IMR-90 (cell line): ENCODE measurements at regions not wholly inside any gene's neighbourhood (a gene's known extent, or its start where the extent isn't known, plus 50 kb on each side); places are given as distances from the start of the nearest gene placed in this dataset.

Source experiments
- ATAC-seq: fragments of 200-7000 bp; cut with Tn5 transposase; 2 replicates; pipeline ENCODE4 v1.9.1; 2020; ENCODE audit warnings: low read depth, mild to moderate bottlenecking, moderate library complexity
- BruUV-seq: library from RNA; stranded (reverse); fragments of 400-500 nt; replicated peaks from 2 replicates; lab custom pipeline; 2021; lab: Mats Ljungman, UMichigan
- CTCF ChIA-PET: fragments of 300-600 bp; formaldehyde crosslinking; extraction: SDS; loops from one replicate; lab custom pipeline; 2021; ENCODE audit warnings: antibody characterized with exemption; lab: Yijun Ruan, JAX
- POLR2A ChIA-PET: fragments of 300-600 bp; sonication (Branson Sonifier 250); formaldehyde crosslinking; loops from one replicate; lab custom pipeline; 2022; ENCODE audit warnings: antibody characterized with exemption; ENCODE audit not compliant: unreplicated experiment; lab: Charles Lee
- DNase-seq: peaks from one replicate; pipeline ENCODE4 v3.0.0; 2013
- H2AFZ ChIP-seq: replicated peaks from 2 replicates; pipeline ENCODE3; 2013; ENCODE audit warnings: low read length, mild to moderate bottlenecking; ENCODE audit not compliant: poor library complexity
- H2AK5ac ChIP-seq: 2 replicates; pipeline ENCODE4 v1.6.1; 2013; ENCODE audit warnings: low read depth, low read length, inconsistent platforms
- H2AK9ac ChIP-seq: replicated peaks from 2 replicates; pipeline ENCODE3; 2013; ENCODE audit warnings: mild to moderate bottlenecking, low read depth, low read length, moderate library complexity; ENCODE audit not compliant: poor library complexity
- H2BK120ac ChIP-seq: 2 replicates; pipeline ENCODE4 v1.6.1; 2013; ENCODE audit warnings: low read depth, low read length, inconsistent platforms
- H2BK15ac ChIP-seq: 3 replicates; pipeline ENCODE4 v1.6.1; 2013; ENCODE audit warnings: low read depth, low read length, inconsistent platforms
- H2BK20ac ChIP-seq: 2 replicates; pipeline ENCODE4 v1.6.1; 2013; ENCODE audit warnings: low read depth, mild to moderate bottlenecking, inconsistent platforms, low read length, moderate library complexity
- H2BK5ac ChIP-seq: 2 replicates; pipeline ENCODE4 v1.6.1; 2013; ENCODE audit warnings: mild to moderate bottlenecking, low read depth, low read length, inconsistent platforms; ENCODE audit not compliant: poor library complexity, severe bottlenecking
- H3K14ac ChIP-seq: replicated peaks from 2 replicates; pipeline ENCODE4 v1.6.1; 2013; ENCODE audit warnings: low read depth, low read length, inconsistent platforms
- H3K18ac ChIP-seq: 2 replicates; pipeline ENCODE4 v1.6.1; 2013; ENCODE audit warnings: low read depth, low read length, control low read depth
- H3K23ac ChIP-seq: 2 replicates; pipeline ENCODE4 v1.6.1; 2013; ENCODE audit warnings: low read depth, low read length, inconsistent platforms
- H3K27ac ChIP-seq: 2 replicates; pipeline ENCODE4 v1.5.1; 2013; ENCODE audit warnings: mild to moderate bottlenecking, control low read depth, low read length; ENCODE audit not compliant: insufficient read depth
- H3K27me3 ChIP-seq: 2 replicates; pipeline ENCODE4 v1.6.1; 2013; ENCODE audit warnings: low read length; ENCODE audit not compliant: control insufficient read depth, insufficient read depth
- H3K36me3 ChIP-seq: 2 replicates; pipeline ENCODE4 v1.6.1; 2013; ENCODE audit warnings: low read length, mixed read lengths; ENCODE audit not compliant: control insufficient read depth, insufficient read depth
- H3K4ac ChIP-seq: 2 replicates; pipeline ENCODE4 v1.6.1; 2013; ENCODE audit warnings: low read depth, low read length, inconsistent platforms
- H3K4me1 ChIP-seq: 2 replicates; pipeline ENCODE4 v1.6.1; 2013; ENCODE audit warnings: low read length, mixed read lengths; ENCODE audit not compliant: control insufficient read depth, insufficient read depth
- H3K4me2 ChIP-seq: 2 replicates; pipeline ENCODE4 v1.6.1; 2013; ENCODE audit warnings: low read depth, mild to moderate bottlenecking, control low read depth, low read length, moderate library complexity
- H3K4me3 ChIP-seq: 2 replicates; pipeline ENCODE4 v1.5.1; 2013; ENCODE audit warnings: low read depth, mild to moderate bottlenecking, control low read depth, low read length, moderate library complexity; ENCODE audit not compliant: insufficient read depth
- H3K56ac ChIP-seq: 2 replicates; pipeline ENCODE4 v1.6.1; 2013; ENCODE audit warnings: low read length, inconsistent platforms; ENCODE audit not compliant: insufficient read depth; ENCODE audit errors: extremely low read depth
- H3K79me1 ChIP-seq, 2 experiments: 2 replicates each; pipeline ENCODE4 v1.6.1; 2013; ENCODE audit warnings: low read length in 2 of 2, inconsistent platforms in 1 of 2, low read depth in 1 of 2
- H3K9ac ChIP-seq: 2 replicates; pipeline ENCODE4 v1.6.1; 2013; ENCODE audit warnings: low read depth, low read length, control low read depth
- H3K9me1 ChIP-seq: 2 replicates; pipeline ENCODE4 v1.6.1; 2013; ENCODE audit warnings: low read length, inconsistent platforms; ENCODE audit not compliant: insufficient read depth
- H3K9me3 ChIP-seq: 2 replicates; pipeline ENCODE4 v1.6.1; 2013; ENCODE audit warnings: low read length; ENCODE audit not compliant: control insufficient read depth, insufficient read depth
- H4K20me1 ChIP-seq: 2 replicates; pipeline ENCODE4 v1.6.1; 2013; ENCODE audit warnings: low read length, inconsistent platforms; ENCODE audit not compliant: insufficient read depth
- H4K5ac ChIP-seq: 2 replicates; pipeline ENCODE4 v1.6.1; 2013; ENCODE audit warnings: mild to moderate bottlenecking, low read depth, low read length, control low read depth
- H4K8ac ChIP-seq, 2 experiments: 2 replicates each; pipeline ENCODE4 v1.6.1; 2013; ENCODE audit warnings: low read depth in 2 of 2, low read length in 2 of 2, control low read depth in 1 of 2, inconsistent platforms in 1 of 2
- H4K91ac ChIP-seq: 2 replicates; pipeline ENCODE4 v1.6.1; 2013; ENCODE audit warnings: low read depth, low read length, inconsistent platforms; ENCODE audit not compliant: insufficient read depth
- BHLHE40 ChIP-seq: fragments of 150-350 bp; IDR thresholded peaks from 2 replicates; pipeline ENCODE4 v1.6.1; 2016; ENCODE audit warnings: mild to moderate bottlenecking, low read depth, low read length
- CEBPB ChIP-seq: IDR thresholded peaks from 2 replicates; pipeline ENCODE4 v1.6.1; 2012; ENCODE audit warnings: low read depth, low read length, improper control_type of control experiment
- CHD1 ChIP-seq: IDR thresholded peaks from 2 replicates; pipeline ENCODE4 v1.6.1; 2012; ENCODE audit warnings: low read depth, low read length, improper control_type of control experiment
- CTCF ChIP-seq: conservative IDR thresholded peaks from 2 replicates; pipeline ENCODE4 v1.5.1; 2012; ENCODE audit warnings: mild to moderate bottlenecking, low read depth, low read length, improper control_type of control experiment
- ELK1 ChIP-seq: fragments of 150-350 bp; IDR thresholded peaks from 2 replicates; pipeline ENCODE4 v1.6.1; 2016; ENCODE audit warnings: low read depth, mild to moderate bottlenecking, low read length, moderate library complexity, borderline replicate concordance
- FOS ChIP-seq: fragments of 150-350 bp; IDR thresholded peaks from 2 replicates; pipeline ENCODE4 v1.6.1; 2016; ENCODE audit warnings: low read depth, low read length
- MAFK ChIP-seq: IDR thresholded peaks from 2 replicates; pipeline ENCODE4 v1.6.1; 2012; ENCODE audit warnings: low read depth, low read length, improper control_type of control experiment
- MAZ ChIP-seq: IDR thresholded peaks from 2 replicates; pipeline ENCODE4 v1.6.1; 2012; ENCODE audit warnings: low read depth, mild to moderate bottlenecking, low read length, improper control_type of control experiment, moderate library complexity, borderline replicate concordance
- MXI1 ChIP-seq: IDR thresholded peaks from 2 replicates; pipeline ENCODE4 v1.6.1; 2012; ENCODE audit warnings: low read depth, mild to moderate bottlenecking, low read length, moderate library complexity, borderline replicate concordance
- NFE2L2 ChIP-seq: fragments of 150-350 bp; IDR thresholded peaks from 2 replicates; pipeline ENCODE4 v1.6.1; 2016; ENCODE audit warnings: low read depth, mild to moderate bottlenecking, low read length
- POLR2A ChIP-seq: IDR thresholded peaks from 2 replicates; pipeline ENCODE4 v1.6.1; 2012; ENCODE audit warnings: mild to moderate bottlenecking, low read depth, low read length
- RAD21 ChIP-seq: IDR thresholded peaks from 2 replicates; pipeline ENCODE4 v1.6.1; 2012; ENCODE audit warnings: low read length, improper control_type of control experiment
- RCOR1 ChIP-seq: IDR thresholded peaks from 2 replicates; pipeline ENCODE4 v1.6.1; 2012; ENCODE audit warnings: mild to moderate bottlenecking, low read length, improper control_type of control experiment; ENCODE audit not compliant: insufficient replicate concordance
- RFX5 ChIP-seq: IDR thresholded peaks from 2 replicates; pipeline ENCODE4 v1.8.0; 2012; ENCODE audit warnings: low read depth, mild to moderate bottlenecking, low read length, moderate library complexity
- SMC3 ChIP-seq: fragments of 150-350 bp; IDR thresholded peaks from 2 replicates; pipeline ENCODE4 v1.6.1; 2016; ENCODE audit warnings: low read depth, mild to moderate bottlenecking, antibody characterized with exemption, low read length, moderate library complexity
- USF2 ChIP-seq: fragments of 150-350 bp; IDR thresholded peaks from 2 replicates; pipeline ENCODE4 v1.6.1; 2017; ENCODE audit warnings: mild to moderate bottlenecking, antibody characterized with exemption, low read length, low read depth
- WGBS, 2 experiments: methylation state at CpG; one replicate each; pipeline versions ENCODE4 v1.1.5 to v1.1.7; 2013; ENCODE audit warnings: missing lambda C conversion rate in 2 of 2; ENCODE audit not compliant: insufficient read length in 1 of 2; ENCODE audit errors: extremely low coverage in 2 of 2; 5-methylcytosine and 5-hydroxymethylcytosine counted together
- dilution Hi-C: fragments of 300-500 bp; cut with HindIII; formaldehyde crosslinking; loops from one replicate; pipeline ENCODE4 v1.14.3; 2018; ENCODE audit warnings: low sequenced_read_pairs; ENCODE audit not compliant: unreplicated experiment
- in situ Hi-C: fragments of 300-500 bp; cut with MboI; formaldehyde crosslinking; loops from 3 replicates; pipeline ENCODE4 v1.14.3; 2019; ENCODE audit warnings: low sequenced_read_pairs, inconsistent platforms, mixed read lengths
- intact Hi-C: fragments of 100-400 bp; cut with micrococcal nuclease; formaldehyde crosslinking; loops from 2 replicates; pipeline ENCODE4 v1.10.0; 2022

GRCh38 chr4:134668237-134668636 lies 466.6 kb upstream of the PABPC4L start:
- H4K5ac ChIP-seq, result no peak overlapping the region
- no peak overlapping the region for H3K14ac ChIP-seq
- H2AFZ ChIP-seq, result no peak overlapping the region
- DNase-seq (no peak), ATAC-seq (no peak)
- no peak overlapping the region for H2BK120ac ChIP-seq
- H3K56ac ChIP-seq, result no peak overlapping the region
- dilution Hi-C loops (no loop called here), in situ Hi-C loops (no loop called here), intact Hi-C loops (no loop called here)
- no peaks in the 10 kb centered on the region for H3K79me1 ChIP-seq
- ChIA-PET POLR2A (no interaction called here), CTCF (no interaction called here)
- no peak overlapping the region for H4K8ac ChIP-seq
- H3K9me3 ChIP-seq, result peaks cover 12% of the 10 kb centered on the region
- H3K4me2 ChIP-seq, result no peak overlapping the region
- H2BK5ac ChIP-seq, result no peak overlapping the region
- no CpG with 5 or more reads among the region's 2 CpGs for WGBS, 2 experiments
- no peak overlapping the region for H3K27ac ChIP-seq
- BruUV-seq, result no TSS peak
- H4K20me1 ChIP-seq, result no peaks in the 10 kb centered on the region
- H4K91ac ChIP-seq, result no peak overlapping the region
- no peak overlapping the region for H3K23ac ChIP-seq
- H3K4ac ChIP-seq, result no peak overlapping the region
- H3K4me3 ChIP-seq, result no peak overlapping the region
- H3K18ac ChIP-seq, result no peak overlapping the region
- H3K27me3 ChIP-seq, result no peaks in the 10 kb centered on the region
- no peaks in the 10 kb centered on the region for H3K36me3 ChIP-seq
- H3K9ac ChIP-seq, result no peak overlapping the region
- TF ChIP-seq RCOR1 (no peak), USF2 (no peak), RFX5 (no peak), MAFK (no peak), RAD21 (no peak), NFE2L2 (no peak), ELK1 (no peak), MXI1 (no peak), SMC3 (no peak), CTCF (no peak), BHLHE40 (no peak), POLR2A (no peak), MAZ (no peak), FOS (no peak), CHD1 (no peak), CEBPB (no peak)
- no peak overlapping the region for H2BK20ac ChIP-seq
- no peaks in the 10 kb centered on the region for H3K9me1 ChIP-seq
- H2BK15ac ChIP-seq, result no peak overlapping the region
- no peak overlapping the region for H2AK9ac ChIP-seq
- H3K4me1 ChIP-seq, result no peaks in the 10 kb centered on the region
- no peak overlapping the region for H2AK5ac ChIP-seq
